ENCODE measurements at regions not wholly inside any gene's neighbourhood (a gene's known extent, or its start where the extent isn't known, plus 50 kb on each side); places are given as distances from the start of the nearest gene placed in this dataset.

GRCh38 chr2:164275659-164276058 lies 345.6 kb downstream of the GRB14 start:
- H3K27me3 Mint-ChIP-seq = no peaks in the 10 kb centered on the region
- ChIA-PET CTCF (no interaction called here), POLR2A (no interaction called here)
- H3K4me3 Mint-ChIP-seq = no peak overlapping the region
- H3K9me3 Mint-ChIP-seq = peaks cover 4% of the 10 kb centered on the region
- no peak overlapping the region for H3K27ac Mint-ChIP-seq
- H3K36me3 Mint-ChIP-seq (ENCODE audit: low read depth) = no peaks in the 10 kb centered on the region
- DNase-seq = no peak
- no peaks in the 10 kb centered on the region for H3K4me1 Mint-ChIP-seq

DNA sequence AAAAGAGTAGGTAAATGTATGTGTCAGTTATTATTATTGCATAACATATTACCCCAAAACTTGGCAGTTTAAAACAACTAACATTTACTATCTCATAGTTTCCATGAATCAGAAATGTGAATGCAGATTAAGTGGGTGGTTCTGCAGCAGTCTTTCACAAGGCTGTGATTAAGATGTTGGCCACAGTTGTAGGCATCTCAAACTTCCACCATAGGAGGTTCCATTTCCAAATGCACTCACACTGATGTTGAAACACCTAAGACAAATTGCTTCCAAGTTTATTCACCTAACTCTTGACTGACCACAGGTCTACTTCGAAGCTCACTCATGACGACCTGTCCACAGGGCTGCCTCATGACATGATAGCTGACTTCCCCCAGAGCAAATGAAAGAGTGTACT lies 360.8 kb downstream of the GRB14 start:
- H3K27me3 Mint-ChIP-seq = no peaks in the 10 kb centered on the region
- H3K4me3 Mint-ChIP-seq = no peak overlapping the region
- H3K36me3 Mint-ChIP-seq (ENCODE audit: low read depth) = no peaks in the 10 kb centered on the region
- ChIA-PET POLR2A (no interaction called here), CTCF (no interaction called here)
- DNase-seq = no peak
- peaks cover 7% of the 10 kb centered on the region for H3K9me3 Mint-ChIP-seq
- no peak overlapping the region for H3K27ac Mint-ChIP-seq
- no peaks in the 10 kb centered on the region for H3K4me1 Mint-ChIP-seq

- no peak for DNase-seq
- H3K4me3 Mint-ChIP-seq = no peak overlapping the region
- POLR2A ChIA-PET = no interaction called here
Observed at GRCh38 chr2:164257742-164258141, 363.5 kb downstream of the GRB14 start.

GRCh38 chr2:164252568-164253287 lies 368.6 kb downstream of the GRB14 start:
- Mint-ChIP-seq H3K27ac (no peak overlapping the region), H3K27me3 (no peaks in the 10 kb centered on the region), H3K4me3 (no peak overlapping the region), H3K9me3 (no peaks in the 10 kb centered on the region), H3K36me3 (ENCODE audit: low read depth) (no peaks in the 10 kb centered on the region), H3K4me1 (no peaks in the 10 kb centered on the region)
- no peak for DNase-seq
- CTCF ChIA-PET = no interaction called here
- POLR2A ChIA-PET = no interaction called here

More at GRCh38 chr2:164257742-164258141, 363.5 kb downstream of the GRB14 start:
- CTCF ChIA-PET = no interaction called here
- no peaks in the 10 kb centered on the region for H3K4me1 Mint-ChIP-seq
- no peak overlapping the region for H3K27ac Mint-ChIP-seq
- no peaks in the 10 kb centered on the region for H3K27me3 Mint-ChIP-seq
- peaks cover 7% of the 10 kb centered on the region for H3K9me3 Mint-ChIP-seq
- H3K36me3 Mint-ChIP-seq (ENCODE audit: low read depth) = no peaks in the 10 kb centered on the region

DNA sequence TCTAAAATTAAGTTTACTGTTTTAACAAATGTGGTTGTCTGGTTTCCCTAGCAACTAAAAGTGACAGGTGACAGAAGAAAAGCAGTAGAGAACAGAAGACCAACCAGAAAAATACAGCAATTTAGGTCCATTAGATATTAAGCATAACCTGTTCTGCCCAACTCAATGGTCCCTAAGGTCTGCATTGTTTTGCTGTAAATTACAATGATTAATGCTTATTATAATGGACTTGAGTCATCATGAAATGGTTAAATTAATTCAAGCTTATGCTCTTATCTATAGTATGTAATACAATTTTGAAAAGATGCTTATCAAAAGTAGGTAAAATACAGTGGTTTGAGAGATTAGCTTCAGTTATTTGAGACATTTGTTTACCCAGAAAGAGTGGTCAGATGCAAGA lies 378.0 kb downstream of the GRB14 start:
- H3K4me3 Mint-ChIP-seq = no peak overlapping the region
- ChIA-PET POLR2A (no interaction called here), CTCF (no interaction called here)
- DNase-seq = no peak
- no peak overlapping the region for H3K27ac Mint-ChIP-seq
- H3K36me3 Mint-ChIP-seq (ENCODE audit: low read depth) = no peaks in the 10 kb centered on the region
- no peaks in the 10 kb centered on the region for H3K4me1 Mint-ChIP-seq
- H3K9me3 Mint-ChIP-seq = peaks cover 4% of the 10 kb centered on the region
- H3K27me3 Mint-ChIP-seq = no peaks in the 10 kb centered on the region

- ChIA-PET CTCF (no interaction called here), POLR2A (no interaction called here)
- DNase-seq = no peak
- Mint-ChIP-seq H3K27me3 (no peaks in the 10 kb centered on the region), H3K27ac (no peak overlapping the region), H3K9me3 (peaks cover 4% of the 10 kb centered on the region), H3K4me1 (no peaks in the 10 kb centered on the region), H3K4me3 (no peak overlapping the region), H3K36me3 (ENCODE audit: low read depth) (no peaks in the 10 kb centered on the region)
Observed at GRCh38 chr2:164242409-164242808, 378.9 kb downstream of the GRB14 start.

DNA sequence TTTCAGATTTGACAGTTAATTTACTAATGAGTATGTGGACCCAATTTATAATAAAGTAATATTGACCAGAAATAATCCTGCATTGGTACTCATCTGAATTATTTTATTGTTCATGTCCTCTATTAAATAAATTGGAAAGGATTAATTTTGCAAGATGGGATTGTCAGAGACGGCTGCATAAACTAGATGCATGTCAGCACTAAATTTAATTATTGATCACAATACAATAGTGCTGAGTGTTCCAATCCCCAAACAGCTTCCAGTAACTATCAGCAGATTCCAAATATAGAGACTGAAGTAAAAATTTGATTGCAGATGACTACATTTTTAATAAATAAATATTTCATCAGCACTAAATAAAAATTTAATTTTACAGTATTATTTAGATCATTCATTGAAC lies 387.2 kb downstream of the GRB14 start:
- POLR2A ChIA-PET = no interaction called here
- H3K27me3 Mint-ChIP-seq = no peaks in the 10 kb centered on the region
- no peak overlapping the region for H3K27ac Mint-ChIP-seq
- DNase-seq = no peak
- CTCF ChIA-PET = no interaction called here
- H3K9me3 Mint-ChIP-seq = peaks cover 2% of the 10 kb centered on the region
- no peaks in the 10 kb centered on the region for H3K36me3 Mint-ChIP-seq (ENCODE audit: low read depth)
- no peaks in the 10 kb centered on the region for H3K4me1 Mint-ChIP-seq
- H3K4me3 Mint-ChIP-seq = no peak overlapping the region

GRCh38 chr2:164224007-164224406 lies 397.3 kb downstream of the GRB14 start:
- POLR2A ChIA-PET = no interaction called here
- no peaks in the 10 kb centered on the region for H3K4me1 Mint-ChIP-seq
- no peaks in the 10 kb centered on the region for H3K36me3 Mint-ChIP-seq (ENCODE audit: low read depth)
- DNase-seq = no peak
- H3K27ac Mint-ChIP-seq = no peak overlapping the region
- CTCF ChIA-PET = no interaction called here
- H3K9me3 Mint-ChIP-seq = no peaks in the 10 kb centered on the region
- H3K4me3 Mint-ChIP-seq = no peak overlapping the region
- H3K27me3 Mint-ChIP-seq = no peaks in the 10 kb centered on the region

GRCh38 chr2:164221473-164221872 lies 399.8 kb downstream of the GRB14 start:
- no peaks in the 10 kb centered on the region for H3K36me3 Mint-ChIP-seq (ENCODE audit: low read depth)
- CTCF ChIA-PET = no interaction called here

DNA sequence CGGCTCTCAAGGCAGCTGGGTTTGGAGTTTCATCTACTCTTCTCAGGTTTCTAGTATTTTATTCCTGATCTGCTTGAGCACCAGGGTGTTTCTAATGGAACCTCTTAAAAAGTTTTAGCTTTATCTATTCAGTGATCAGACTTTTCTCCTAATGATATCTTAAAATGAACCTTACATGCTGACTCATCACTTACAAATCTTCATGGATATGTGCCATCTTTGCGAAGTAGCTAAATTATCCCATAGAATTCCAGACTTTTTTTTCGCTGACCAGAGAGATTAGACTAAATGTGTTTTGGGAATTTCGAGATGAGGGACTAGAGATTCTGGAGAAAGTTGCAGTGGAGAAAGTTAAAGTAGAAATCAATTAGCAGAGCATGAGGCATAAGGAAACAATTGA lies 401.0 kb downstream of the GRB14 start:
- no peak for DNase-seq
- Mint-ChIP-seq H3K36me3 (ENCODE audit: low read depth) (no peaks in the 10 kb centered on the region), H3K9me3 (no peaks in the 10 kb centered on the region), H3K27me3 (no peaks in the 10 kb centered on the region), H3K4me1 (no peaks in the 10 kb centered on the region), H3K4me3 (no peak overlapping the region), H3K27ac (no peak overlapping the region)
- ChIA-PET POLR2A (no interaction called here), CTCF (no interaction called here)

More at GRCh38 chr2:164221473-164221872, 399.8 kb downstream of the GRB14 start:
- Mint-ChIP-seq H3K4me3 (no peak overlapping the region), H3K27ac (no peak overlapping the region), H3K4me1 (no peaks in the 10 kb centered on the region), H3K27me3 (no peaks in the 10 kb centered on the region), H3K9me3 (no peaks in the 10 kb centered on the region)
- POLR2A ChIA-PET = no interaction called here
- no peak for DNase-seq

DNA sequence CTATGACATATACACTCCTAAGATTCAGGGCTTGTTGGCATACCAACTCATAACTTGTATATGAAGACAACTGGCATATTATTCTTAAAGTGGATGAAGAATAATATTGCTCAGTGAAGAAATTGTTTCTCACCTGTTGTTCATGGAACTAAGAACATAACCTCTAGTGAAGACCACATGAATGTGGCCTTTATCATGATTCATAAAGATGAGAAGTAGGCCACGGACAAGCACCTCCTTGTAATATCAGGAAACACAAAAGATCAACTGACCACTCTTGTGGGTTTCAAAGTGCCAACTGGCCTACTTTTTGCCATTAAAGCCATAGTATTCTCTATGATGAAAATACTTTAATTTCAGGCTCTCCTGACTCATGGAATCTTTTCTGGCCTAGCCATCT lies 407.4 kb downstream of the GRB14 start:
- CTCF ChIA-PET = no interaction called here

GRCh38 chr2:164205347-164205746 lies 415.9 kb downstream of the GRB14 start:
- H3K27me3 Mint-ChIP-seq = no peaks in the 10 kb centered on the region
- H3K36me3 Mint-ChIP-seq (ENCODE audit: low read depth) = no peaks in the 10 kb centered on the region
- H3K27ac Mint-ChIP-seq = no peak overlapping the region
- peaks cover 5% of the 10 kb centered on the region for H3K9me3 Mint-ChIP-seq
- ChIA-PET POLR2A (no interaction called here), CTCF (no interaction called here)
- H3K4me1 Mint-ChIP-seq = no peaks in the 10 kb centered on the region
- H3K4me3 Mint-ChIP-seq = no peak overlapping the region
- DNase-seq = no peak

More for the DNA sequence above, 407.4 kb downstream of the GRB14 start:
- H3K36me3 Mint-ChIP-seq (ENCODE audit: low read depth) = no peaks in the 10 kb centered on the region
- H3K4me3 Mint-ChIP-seq = no peak overlapping the region
- H3K9me3 Mint-ChIP-seq = peaks cover 3% of the 10 kb centered on the region
- no peak for DNase-seq
- no peak overlapping the region for H3K27ac Mint-ChIP-seq
- H3K4me1 Mint-ChIP-seq = no peaks in the 10 kb centered on the region
- no peaks in the 10 kb centered on the region for H3K27me3 Mint-ChIP-seq
- POLR2A ChIA-PET = no interaction called here

DNA sequence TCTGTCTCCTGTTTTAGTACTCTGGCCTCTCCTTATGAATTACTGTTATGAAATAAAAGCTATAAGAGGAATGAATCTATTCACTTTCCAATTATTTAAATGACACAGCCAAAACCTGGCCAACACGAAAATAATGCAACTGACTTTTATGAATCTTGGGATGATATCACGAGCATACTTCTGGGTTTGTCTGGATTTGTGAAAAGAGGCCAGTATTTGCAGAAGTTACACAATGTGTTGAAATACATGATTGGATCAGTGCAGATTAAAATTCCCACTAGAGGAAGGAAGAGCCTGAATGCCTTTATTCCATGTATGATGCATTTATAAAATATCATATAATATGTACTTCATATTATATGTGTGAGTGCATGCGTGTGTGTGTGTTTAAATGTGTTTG lies 418.2 kb downstream of the GRB14 start:
- Mint-ChIP-seq H3K36me3 (ENCODE audit: low read depth) (no peaks in the 10 kb centered on the region), H3K27me3 (no peaks in the 10 kb centered on the region), H3K4me3 (no peak overlapping the region), H3K27ac (no peak overlapping the region), H3K9me3 (peaks cover 5% of the 10 kb centered on the region), H3K4me1 (no peaks in the 10 kb centered on the region)
- CTCF ChIA-PET = no interaction called here
- POLR2A ChIA-PET = no interaction called here
- no peak for DNase-seq

GRCh38 chr2:164198256-164198655 lies 423.0 kb downstream of the GRB14 start:
- Mint-ChIP-seq H3K9me3 (no peaks in the 10 kb centered on the region), H3K4me3 (no peak overlapping the region), H3K27ac (no peak overlapping the region), H3K4me1 (no peaks in the 10 kb centered on the region), H3K36me3 (ENCODE audit: low read depth) (no peaks in the 10 kb centered on the region), H3K27me3 (no peaks in the 10 kb centered on the region)
- DNase-seq = no peak
- ChIA-PET POLR2A (no interaction called here), CTCF (interaction anchor here (0.5 kb wide), 1 partner anchor 13 kb away, joined by 4 read pairs; no protein-coding TSS in a partner anchor)
